Inflammatory macrophage treated with lipopolysaccharide for 4 hours (primary cell): ENCODE measurements at regions not wholly inside any gene's neighbourhood (a gene's known extent, or its start where the extent isn't known, plus 50 kb on each side); places are given as distances from the start of the nearest gene placed in this dataset.
"Not testable (repeated sequence)": the region's sequence is repeated elsewhere in the genome, so short reads cannot be mapped to it uniquely, and the experiment has no call there.

ENCODE experiments used
- DNase-seq: peaks from one replicate; pipeline ENCODE4 v3.0.0-alpha.2; 2020

- DNase-seq = no peak
These were observed 118.2 kb downstream of the PCDH7 start for GRCh38 chr4:30838331-30838730.

- DNase-seq = no peak
These were observed 119.7 kb downstream of the PCDH7 start for GRCh38 chr4:30839583-30840520.

DNA sequence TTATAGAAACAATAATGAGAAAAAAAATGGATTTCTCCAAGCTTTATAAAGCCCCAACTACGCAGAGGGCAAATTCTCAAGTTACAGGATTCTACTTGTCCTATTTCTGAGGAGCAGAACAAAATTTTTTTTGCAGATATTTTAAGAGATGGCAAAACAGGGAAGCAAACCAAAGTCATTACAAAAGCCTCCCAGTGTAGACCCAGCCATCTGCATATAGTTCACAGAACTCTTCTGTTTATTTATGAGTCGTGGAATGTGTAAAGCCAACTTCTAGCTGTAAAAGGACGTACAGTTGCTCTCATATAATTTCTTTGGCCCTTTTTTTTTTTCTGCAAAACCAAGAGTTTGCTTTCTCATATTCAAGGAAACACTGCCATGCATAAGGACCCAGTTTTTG, 120.4 kb downstream of the PCDH7 start:
- no peak for DNase-seq

DNA sequence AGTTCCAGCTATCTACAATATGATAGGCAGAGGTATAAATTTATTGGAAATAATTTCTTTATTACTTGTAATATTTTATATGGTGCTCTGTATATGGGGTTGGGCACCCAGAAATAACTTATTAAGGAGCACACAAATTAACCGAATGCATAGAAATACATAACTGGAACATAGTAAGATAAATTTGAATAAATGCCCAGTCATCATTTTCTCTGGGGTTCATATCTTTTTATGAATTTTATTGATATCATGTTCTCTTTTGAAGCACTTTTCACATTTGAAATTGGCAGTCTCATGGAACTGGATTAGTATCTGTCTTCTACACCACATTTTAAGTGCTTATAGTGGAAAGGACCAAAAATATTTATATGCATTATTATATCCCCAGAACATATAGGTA, 122.0 kb downstream of the PCDH7 start:
- DNase-seq = no peak

DNA sequence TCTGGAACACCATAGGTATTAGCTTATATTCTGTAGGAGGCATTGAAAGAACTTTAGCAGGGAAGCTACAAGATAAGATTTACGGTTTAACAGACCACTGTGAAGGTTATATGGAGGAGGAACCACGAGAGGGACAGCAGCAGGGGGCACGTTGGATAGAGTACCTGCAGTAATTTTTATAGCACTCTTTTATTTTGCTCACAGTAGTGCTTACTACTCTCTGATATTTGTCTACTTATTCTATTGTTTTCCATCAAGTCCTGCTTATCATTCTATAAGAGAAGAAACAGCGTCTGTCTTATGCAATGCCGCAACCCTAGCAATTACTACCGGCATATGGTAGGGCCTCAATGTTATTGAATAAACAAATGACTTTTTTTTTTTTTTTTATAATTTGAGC, 122.5 kb downstream of the PCDH7 start:
- no peak for DNase-seq

GRCh38 chr4:30844861-30845582, 124.9 kb downstream of the PCDH7 start:
- no peak for DNase-seq

DNA sequence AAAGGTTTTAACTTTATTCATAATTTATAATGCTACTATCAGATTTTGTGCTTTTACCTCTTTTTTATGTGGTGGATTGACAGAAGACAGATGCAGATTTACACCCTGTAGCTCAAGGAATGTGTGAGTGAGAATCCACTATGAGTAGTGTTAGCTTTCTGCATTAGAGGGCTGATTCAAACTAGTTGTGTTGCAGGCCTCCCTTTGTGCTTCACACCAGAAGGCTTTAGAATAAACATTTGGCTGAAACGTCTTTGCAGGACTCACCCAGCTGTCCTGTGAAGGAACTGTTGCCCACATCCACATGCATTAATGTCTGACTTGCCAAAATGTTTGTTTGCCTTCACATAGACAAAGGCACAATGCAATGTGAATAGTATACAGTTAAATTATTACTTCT, 127.0 kb downstream of the PCDH7 start:
- DNase-seq = no peak

- DNase-seq = no peak
These were observed 127.8 kb downstream of the PCDH7 start for GRCh38 chr4:30847958-30848357.

- DNase-seq = no peak
These were observed 134.4 kb downstream of the PCDH7 start for GRCh38 chr4:30854531-30854930.

GRCh38 chr4:30855232-30855631, 135.1 kb downstream of the PCDH7 start:
- DNase-seq = no peak

DNA sequence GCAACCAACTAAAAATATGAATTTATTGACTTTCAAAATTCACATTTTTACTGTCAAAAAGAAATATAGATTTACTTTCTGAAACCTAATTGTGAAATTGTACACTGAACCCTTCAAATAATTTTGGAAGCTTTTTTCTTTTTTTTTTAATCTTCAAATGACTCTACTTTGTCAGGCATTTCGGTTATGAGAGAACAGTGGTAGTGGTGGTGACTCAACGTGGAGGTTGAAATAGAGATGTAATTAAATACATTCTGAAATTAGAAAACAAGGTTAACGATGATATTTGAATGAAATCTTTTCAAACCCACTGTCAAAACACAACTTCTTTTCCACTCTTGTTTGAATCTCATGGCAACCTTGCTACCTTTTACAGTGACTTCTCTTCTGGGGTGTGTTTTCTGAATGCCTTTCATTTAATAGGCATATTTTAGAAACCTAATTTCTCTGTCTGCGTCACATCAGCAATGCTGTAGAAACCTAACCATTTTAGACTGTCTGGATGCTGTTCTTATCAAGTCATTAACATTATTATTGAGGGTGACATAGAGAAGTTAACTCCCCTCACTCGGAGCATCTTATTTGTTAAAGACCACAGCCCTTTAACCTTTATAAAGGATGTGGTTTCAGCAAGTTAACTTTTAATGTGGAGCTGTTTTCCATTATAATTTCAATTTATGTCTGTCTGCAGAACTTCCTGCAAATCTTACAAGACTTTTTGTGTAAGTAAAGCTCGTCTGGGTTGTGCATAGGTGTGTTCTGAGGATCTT, 136.8 kb downstream of the PCDH7 start:
- DNase-seq = no peak

DNA sequence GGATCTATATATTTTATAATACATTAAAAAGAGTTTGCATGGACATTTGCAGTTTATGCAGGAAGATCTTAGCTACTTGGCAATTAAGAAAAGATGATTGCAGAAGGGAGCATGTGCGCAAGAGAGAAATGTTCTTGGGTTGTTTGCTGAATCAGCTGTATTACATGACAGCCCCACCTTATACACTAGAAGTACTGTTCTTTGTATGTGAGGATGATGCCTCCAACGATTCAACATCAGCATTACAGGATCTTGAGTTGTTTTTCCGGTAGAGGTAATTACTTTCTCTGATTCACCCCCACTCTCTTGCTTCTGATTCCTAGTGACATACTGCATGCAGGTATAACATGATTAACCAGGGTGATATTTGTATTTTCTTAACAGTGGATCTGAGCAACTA, 140.8 kb downstream of the PCDH7 start:
- DNase-seq = no peak

- DNase-seq = no peak
These were observed 142.0 kb downstream of the PCDH7 start for GRCh38 chr4:30862196-30862595.

DNA sequence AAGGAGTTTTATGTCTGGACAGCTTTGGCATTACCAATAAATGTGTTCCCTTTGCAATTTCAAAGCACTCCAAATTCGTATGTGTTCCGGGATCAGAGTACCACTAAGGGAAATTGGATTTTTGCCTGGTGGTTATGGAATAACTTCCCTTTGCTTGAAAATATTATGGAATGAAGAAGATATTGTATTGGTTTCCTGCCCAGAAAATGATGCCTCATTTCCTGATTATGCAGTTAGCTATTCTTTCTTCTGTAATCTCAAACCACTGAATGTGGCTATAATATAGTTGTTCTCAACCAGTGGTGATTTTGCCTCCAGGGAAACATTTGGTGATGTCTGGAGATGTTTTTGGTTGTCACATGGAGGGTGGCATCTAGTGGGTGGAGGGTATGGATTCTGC, 142.9 kb downstream of the PCDH7 start:
- DNase-seq = no peak

- no peak for DNase-seq
These were observed 145.5 kb downstream of the PCDH7 start for GRCh38 chr4:30865691-30866090.

- DNase-seq = no peak
These were observed 146.2 kb downstream of the PCDH7 start for GRCh38 chr4:30866346-30866745.

DNA sequence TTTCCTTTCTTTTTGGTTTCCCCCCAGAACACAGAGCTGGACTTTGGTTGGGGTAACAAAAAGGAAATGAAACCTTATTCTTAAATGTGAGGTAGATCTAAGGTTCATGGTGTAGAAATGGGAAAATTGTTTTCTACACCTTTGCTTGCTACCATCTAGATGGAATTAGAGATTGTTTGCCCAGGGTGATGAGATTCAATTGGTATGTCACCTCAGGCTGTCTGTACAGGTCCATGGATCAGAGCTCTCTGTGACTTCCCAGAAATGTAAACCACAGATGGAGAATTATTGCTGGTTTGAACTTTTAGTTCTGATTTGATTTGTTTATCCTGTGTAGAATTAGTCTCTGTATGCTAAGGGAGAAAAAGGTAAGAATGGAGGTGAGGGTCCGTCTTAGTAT, 146.7 kb downstream of the PCDH7 start:
- no peak for DNase-seq

- no peak for DNase-seq
These were observed 147.3 kb downstream of the PCDH7 start for GRCh38 chr4:30867427-30867826.

DNA sequence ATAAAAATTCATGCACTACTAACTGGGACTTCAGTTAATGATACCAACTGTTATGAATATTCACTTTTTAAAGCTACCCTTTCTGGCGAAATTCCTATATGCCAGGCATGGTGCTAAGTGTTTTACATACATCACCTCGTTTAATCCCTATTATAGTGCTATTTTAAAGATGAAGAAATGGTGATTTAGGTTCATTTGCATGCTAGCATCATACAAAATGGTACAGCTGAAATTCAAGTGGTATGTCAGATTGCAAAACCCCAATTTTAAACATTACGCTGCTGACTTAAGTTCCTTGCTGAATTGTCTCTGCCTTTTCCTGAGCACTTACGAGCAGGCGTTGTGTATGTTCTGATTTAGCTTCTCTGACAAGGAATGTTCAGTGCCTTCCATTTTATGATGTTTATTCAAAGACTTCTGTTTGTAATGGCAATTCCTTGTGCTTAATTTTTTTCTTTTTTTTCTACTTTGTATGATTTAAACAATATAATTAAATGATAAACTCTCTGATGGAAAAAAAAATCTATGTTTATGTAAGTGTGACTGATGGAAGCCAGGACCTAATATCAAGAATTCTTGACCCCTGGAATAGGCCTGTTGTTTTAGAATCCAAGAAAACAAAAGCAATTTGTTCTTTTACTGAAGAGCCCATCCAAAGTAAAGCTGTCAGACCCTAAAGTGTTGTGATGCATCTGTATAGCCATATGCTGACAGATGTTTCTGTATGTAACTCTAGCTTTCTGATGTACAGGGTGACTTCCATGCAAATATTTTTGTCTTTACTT, 148.1 kb downstream of the PCDH7 start:
- no peak for DNase-seq

DNA sequence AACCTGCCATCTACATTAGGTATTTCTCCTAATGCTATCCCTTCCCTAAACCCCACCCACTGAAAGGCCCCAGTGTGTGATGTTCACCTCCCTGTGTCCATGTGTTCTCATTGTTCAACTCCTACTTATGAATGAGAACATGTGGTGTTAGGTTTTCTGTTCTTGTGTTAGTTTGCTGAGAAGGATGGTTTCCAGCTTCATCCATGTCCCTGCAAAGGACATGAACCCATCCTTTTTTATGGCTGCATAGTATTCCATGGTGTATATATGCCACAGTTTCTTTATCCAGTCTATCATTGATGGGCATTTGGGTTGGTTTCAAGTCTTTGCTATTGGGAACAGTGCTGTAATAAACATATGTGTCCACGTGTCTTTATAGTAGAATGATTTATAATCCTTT, 149.2 kb downstream of the PCDH7 start:
- not testable (repeated sequence) for DNase-seq

GRCh38 chr4:30870513-30870912, 150.3 kb downstream of the PCDH7 start:
- DNase-seq = no peak

DNA sequence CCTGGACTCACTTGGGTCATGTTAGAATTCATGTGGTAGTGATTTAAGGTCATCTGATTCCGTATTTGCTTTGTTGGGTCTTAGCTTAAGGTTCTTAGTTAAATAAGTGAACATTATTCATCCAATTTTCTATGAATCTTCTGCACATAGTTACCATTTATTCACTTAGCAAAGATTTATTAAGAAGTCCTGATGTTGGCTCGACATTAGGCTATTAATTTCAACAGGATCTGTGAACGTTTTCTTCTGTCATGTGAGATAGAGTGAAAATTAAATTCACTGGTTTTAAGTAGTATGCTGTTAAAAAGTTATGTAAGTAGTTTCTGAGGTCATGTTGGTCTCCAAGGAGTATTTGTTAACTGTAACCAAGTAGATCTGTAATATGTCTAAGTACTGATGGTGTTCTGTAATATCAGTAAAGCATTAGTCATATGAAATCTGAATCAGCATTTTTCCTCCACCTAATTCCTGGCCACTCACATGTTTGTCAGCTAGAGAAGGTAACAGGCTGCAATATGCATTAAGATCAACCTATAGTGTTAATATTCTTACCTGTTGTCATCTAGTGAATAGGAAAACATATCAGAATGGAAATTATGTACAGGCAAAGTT, 155.6 kb downstream of the PCDH7 start:
- no peak for DNase-seq
